Ishikawa (cell line): ENCODE measurements at regions not wholly inside any gene's neighbourhood (a gene's known extent, or its start where the extent isn't known, plus 50 kb on each side); places are given as distances from the start of the nearest gene placed in this dataset.

ENCODE experiments used
- CEBPB ChIP-seq: IDR thresholded peaks from 2 replicates; pipeline ENCODE4 v1.6.1; 2012
- CREB1 ChIP-seq: IDR thresholded peaks from 2 replicates; pipeline ENCODE4 v1.6.1; 2012; ENCODE audit warnings: low read depth
- EP300 ChIP-seq: IDR thresholded peaks from 2 replicates; pipeline ENCODE4 v1.6.1; 2012; ENCODE audit warnings: borderline replicate concordance
- NFIC ChIP-seq: IDR thresholded peaks from 2 replicates; pipeline ENCODE4 v1.6.1; 2012
- RAD21 ChIP-seq: IDR thresholded peaks from 2 replicates; pipeline ENCODE4 v1.6.1; 2012; ENCODE audit warnings: low read depth
- TAF1 ChIP-seq: IDR thresholded peaks from 2 replicates; pipeline ENCODE4 v1.6.1; 2012; ENCODE audit warnings: low read depth, mild to moderate bottlenecking
- TCF12 ChIP-seq: IDR thresholded peaks from 2 replicates; pipeline ENCODE4 v1.6.1; 2012; ENCODE audit warnings: low read depth
- TEAD4 ChIP-seq: IDR thresholded peaks from 2 replicates; pipeline ENCODE4 v1.6.1; 2012
- YY1 ChIP-seq: IDR thresholded peaks from 2 replicates; pipeline ENCODE4 v1.6.1; 2012; ENCODE audit warnings: low read depth
- TF ChIP-seq, protein P1 (sequence below): IDR thresholded peaks from 2 replicates; pipeline ENCODE4 v1.6.1; 2012; ENCODE audit warnings: low read depth, mild to moderate bottlenecking
- TF ChIP-seq, protein P2 (sequence below): IDR thresholded peaks from 2 replicates; pipeline ENCODE4 v1.6.1; 2012

DNA sequence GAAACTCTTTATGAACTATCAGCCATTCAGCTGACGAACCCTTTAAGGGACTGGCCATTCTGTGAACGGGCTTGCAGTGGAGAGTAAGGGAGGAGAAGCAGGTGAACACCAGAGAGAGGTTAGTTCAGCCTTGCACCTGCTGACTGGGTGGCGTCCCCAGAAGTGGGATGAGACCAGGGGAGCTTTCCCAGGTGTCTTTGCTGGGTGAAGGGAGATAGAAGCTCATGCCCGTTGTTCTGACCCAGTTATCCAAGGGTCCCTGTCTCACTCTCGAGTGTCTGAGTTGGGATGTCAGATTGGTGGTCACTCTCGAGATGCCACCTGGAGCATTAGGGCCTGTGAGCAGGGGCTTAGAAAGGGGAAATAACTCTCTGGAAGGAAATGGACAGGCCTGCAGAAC, 68.7 kb downstream of the MSX2 start:
- TF ChIP-seq TCF12 (no peak), TEAD4 (no peak), TAF1 (no peak), CEBPB (no peak), YY1 (no peak)
- TF ChIP-seq, protein P1, sequence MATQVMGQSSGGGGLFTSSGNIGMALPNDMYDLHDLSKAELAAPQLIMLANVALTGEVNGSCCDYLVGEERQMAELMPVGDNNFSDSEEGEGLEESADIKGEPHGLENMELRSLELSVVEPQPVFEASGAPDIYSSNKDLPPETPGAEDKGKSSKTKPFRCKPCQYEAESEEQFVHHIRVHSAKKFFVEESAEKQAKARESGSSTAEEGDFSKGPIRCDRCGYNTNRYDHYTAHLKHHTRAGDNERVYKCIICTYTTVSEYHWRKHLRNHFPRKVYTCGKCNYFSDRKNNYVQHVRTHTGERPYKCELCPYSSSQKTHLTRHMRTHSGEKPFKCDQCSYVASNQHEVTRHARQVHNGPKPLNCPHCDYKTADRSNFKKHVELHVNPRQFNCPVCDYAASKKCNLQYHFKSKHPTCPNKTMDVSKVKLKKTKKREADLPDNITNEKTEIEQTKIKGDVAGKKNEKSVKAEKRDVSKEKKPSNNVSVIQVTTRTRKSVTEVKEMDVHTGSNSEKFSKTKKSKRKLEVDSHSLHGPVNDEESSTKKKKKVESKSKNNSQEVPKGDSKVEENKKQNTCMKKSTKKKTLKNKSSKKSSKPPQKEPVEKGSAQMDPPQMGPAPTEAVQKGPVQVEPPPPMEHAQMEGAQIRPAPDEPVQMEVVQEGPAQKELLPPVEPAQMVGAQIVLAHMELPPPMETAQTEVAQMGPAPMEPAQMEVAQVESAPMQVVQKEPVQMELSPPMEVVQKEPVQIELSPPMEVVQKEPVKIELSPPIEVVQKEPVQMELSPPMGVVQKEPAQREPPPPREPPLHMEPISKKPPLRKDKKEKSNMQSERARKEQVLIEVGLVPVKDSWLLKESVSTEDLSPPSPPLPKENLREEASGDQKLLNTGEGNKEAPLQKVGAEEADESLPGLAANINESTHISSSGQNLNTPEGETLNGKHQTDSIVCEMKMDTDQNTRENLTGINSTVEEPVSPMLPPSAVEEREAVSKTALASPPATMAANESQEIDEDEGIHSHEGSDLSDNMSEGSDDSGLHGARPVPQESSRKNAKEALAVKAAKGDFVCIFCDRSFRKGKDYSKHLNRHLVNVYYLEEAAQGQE = no peak

DNA sequence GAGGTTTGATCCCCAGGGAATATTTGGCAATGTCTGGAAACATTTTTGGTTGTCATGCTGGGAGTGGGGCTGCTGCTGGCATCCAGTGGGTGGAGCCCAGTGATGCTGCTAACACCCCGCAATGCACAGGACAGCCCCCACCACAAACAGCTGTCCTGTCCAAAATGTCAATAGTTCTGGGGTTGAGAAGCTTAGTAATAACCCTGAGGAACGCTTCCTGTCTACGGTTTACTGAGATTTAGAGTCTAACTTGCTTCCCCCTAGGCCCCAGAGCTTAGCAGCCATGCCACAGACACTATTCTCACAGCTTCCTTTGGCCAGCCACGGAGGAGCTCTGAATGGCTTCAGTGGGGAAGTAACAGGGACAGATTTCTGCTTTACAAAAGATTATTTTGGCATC, 66.5 kb downstream of the MSX2 start:
- TF ChIP-seq, protein P2, sequence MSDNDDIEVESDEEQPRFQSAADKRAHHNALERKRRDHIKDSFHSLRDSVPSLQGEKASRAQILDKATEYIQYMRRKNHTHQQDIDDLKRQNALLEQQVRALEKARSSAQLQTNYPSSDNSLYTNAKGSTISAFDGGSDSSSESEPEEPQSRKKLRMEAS = no peak
- TF ChIP-seq RAD21 (no peak), TEAD4 (no peak), CEBPB (no peak), CREB1 (no peak)

DNA sequence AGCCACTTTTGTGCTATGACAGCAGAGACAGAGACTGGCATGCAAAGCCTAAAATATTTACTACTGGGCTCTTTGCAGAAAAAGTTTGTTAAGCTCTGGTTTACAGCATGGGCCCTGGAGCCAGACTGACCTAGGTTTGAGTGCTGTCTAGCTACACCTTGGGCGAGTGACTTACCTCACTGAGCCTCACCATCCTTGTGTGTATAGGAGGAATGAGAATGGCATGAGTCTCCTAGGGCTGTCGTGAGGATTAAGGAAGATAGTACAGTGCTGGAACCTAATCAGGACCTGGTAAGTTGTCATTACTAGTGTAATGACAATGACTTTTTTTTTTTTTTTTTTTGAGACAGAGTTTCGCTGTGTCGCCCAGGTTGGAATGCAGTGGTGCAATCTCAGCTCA, 65.2 kb downstream of the MSX2 start:
- TF ChIP-seq YY1 (no peak), TAF1 (no peak), EP300 (no peak), RAD21 (no peak)
- TF ChIP-seq, protein P2 = no peak

DNA sequence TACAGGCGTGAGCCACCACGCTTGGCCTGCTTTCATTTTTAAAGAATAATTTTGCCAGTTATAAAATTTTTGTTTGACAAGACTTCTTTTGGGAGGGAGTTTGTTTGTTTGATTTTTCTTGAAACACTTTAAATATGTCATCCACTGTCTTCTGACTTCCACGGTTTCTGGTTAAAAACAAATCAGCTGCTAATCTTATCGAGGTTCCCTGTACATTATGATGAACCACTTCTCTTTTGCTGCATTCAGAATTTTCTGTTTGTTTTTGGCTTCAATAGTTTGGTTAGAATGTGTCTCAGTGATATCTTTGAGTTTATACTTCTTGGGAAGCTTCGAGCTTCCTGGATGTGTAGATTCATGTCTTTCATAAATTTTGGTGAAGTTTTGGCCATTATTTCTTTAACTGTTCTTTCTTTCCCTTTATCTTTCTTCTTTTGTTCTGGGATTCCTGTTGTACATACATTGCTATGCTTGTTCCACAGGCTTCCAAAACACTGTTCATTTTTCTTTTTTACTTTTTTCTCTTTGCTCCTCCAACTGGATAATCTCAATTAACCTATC, 60.8 kb downstream of the MSX2 start:
- TF ChIP-seq NFIC (no peak), CEBPB (no peak), TEAD4 (no peak), EP300 (no peak)
